ENCODE measurements at regions not wholly inside any gene's neighbourhood (a gene's known extent, or its start where the extent isn't known, plus 50 kb on each side); places are given as distances from the start of the nearest gene placed in this dataset.

- in situ Hi-C loops (cut with MboI) (no loop called here), intact Hi-C loops (cut with micrococcal nuclease; ENCODE audit: unreplicated experiment) (no loop called here)
- ChIA-PET CTCF (interaction anchor here (0.6 kb wide), 1 partner anchor 500 kb away, joined by 3 read pairs; no protein-coding TSS in a partner anchor), POLR2A (no interaction called here), RAD21 (ENCODE audit: unreplicated experiment) (no interaction called here), SMC1A (ENCODE audit: uncharacterized antibody, unreplicated experiment) (no interaction called here)
- no peak for FAIRE-seq
- no peak overlapping the region for H2AFZ ChIP-seq (ENCODE audit: control insufficient read depth, low read depth, low read length)
- DNase-seq (ENCODE audit: low read depth, low spot score) = no peak
- no TSS peak for BruUV-seq (replicated peaks)
- H4K20me1 ChIP-seq (ENCODE audit: control insufficient read depth, insufficient read depth) = no peaks in the 10 kb centered on the region
- no peaks in the 10 kb centered on the region for H3K79me2 ChIP-seq (ENCODE audit: control insufficient read depth, insufficient read depth, low read length)
- H3K36me3 ChIP-seq (ENCODE audit: control insufficient read depth in 2 of 2, insufficient read depth in 2 of 2, low read length in 1 of 2) = no peaks in the 10 kb centered on the region
- no peaks in the 10 kb centered on the region for H3K4me1 ChIP-seq (ENCODE audit: control insufficient read depth, insufficient read depth, low read length)
- H3K4me3 ChIP-seq = no peak overlapping the region
- 40% methylated on average over 8 of the region's 8 CpGs for WGBS (ENCODE audit: insufficient coverage, insufficient replicate concordance, low lambda C conversion rate, missing lambda C conversion rate)
- ATAC-seq = no peak
- H3K27ac ChIP-seq (ENCODE audit: control insufficient read depth, insufficient read depth) = no peak overlapping the region
- no peaks in the 10 kb centered on the region for H3K9me3 ChIP-seq (replicated peaks; ENCODE audit: control insufficient read depth, insufficient read depth, low read length)
- H3K9ac ChIP-seq (ENCODE audit: control insufficient read depth, insufficient read depth, low read length) = no peak overlapping the region
- no peak overlapping the region for H3K4me2 ChIP-seq (ENCODE audit: control insufficient read depth, insufficient read depth)
- H3K27me3 ChIP-seq (replicated peaks in 1 of 2; ENCODE audit: control insufficient read depth in 2 of 2, insufficient read depth in 2 of 2, low read length in 1 of 2) = no peaks in the 10 kb centered on the region
- TF ChIP-seq PBX3 (IDR thresholded peaks at IDR 0.05; ENCODE audit: insufficient replicate concordance, low read depth, low read length) = no peak
- TF ChIP-seq RAD51 (IDR thresholded peaks at IDR 0.05) = no peak
- no peak for TF ChIP-seq RCOR1 (conservative IDR thresholded peaks at IDR 0.05; ENCODE audit: low read depth, low read length)
- TF ChIP-seq ZNF274 (IDR thresholded peaks at IDR 0.05; ENCODE audit: insufficient read depth, insufficient read length) = no peak
- TF ChIP-seq MTA2 (IDR thresholded peaks at IDR 0.05; ENCODE audit: low read depth) = no peak
- no peak for TF ChIP-seq SREBF1 (IDR thresholded peaks at IDR 0.05; ENCODE audit: low read length)
- TF ChIP-seq IKZF1 (conservative IDR thresholded peaks at IDR 0.05) = no peak
- no peak for TF ChIP-seq SP1 (IDR thresholded peaks at IDR 0.05; ENCODE audit: low read depth, low read length)
- TF ChIP-seq NR2C1 (IDR thresholded peaks at IDR 0.05) = no peak
- TF ChIP-seq RELB (IDR thresholded peaks at IDR 0.05; ENCODE audit: low read depth) = no peak
- no peak for TF ChIP-seq CHD4 (IDR thresholded peaks at IDR 0.05)
- TF ChIP-seq CUX1 (IDR thresholded peaks at IDR 0.05; ENCODE audit: insufficient replicate concordance, low read depth, low read length) = no peak
- no peak for TF ChIP-seq SIX5 (IDR thresholded peaks at IDR 0.05; ENCODE audit: low read depth, low read length, severe bottlenecking)
- TF ChIP-seq HDGF (IDR thresholded peaks at IDR 0.05) = no peak
- TF ChIP-seq JUND (IDR thresholded peaks at IDR 0.05; ENCODE audit: low read depth, low read length) = no peak
- no peak for TF ChIP-seq MEF2A (IDR thresholded peaks at IDR 0.05; ENCODE audit: insufficient read depth, low read depth, low read length)
- TF ChIP-seq CBX5 (IDR thresholded peaks at IDR 0.05; ENCODE audit: low read depth) = no peak
- no peak for TF ChIP-seq PAX5 (IDR thresholded peaks at IDR 0.05; ENCODE audit: borderline replicate concordance, low read depth, low read length)
Measured at GRCh38 chr19:30170495-30171137, 201.6 kb upstream of the ZNF536 start.
